ENCODE measurements at regions not wholly inside any gene's neighbourhood (a gene's known extent, or its start where the extent isn't known, plus 50 kb on each side); places are given as distances from the start of the nearest gene placed in this dataset.

DNA sequence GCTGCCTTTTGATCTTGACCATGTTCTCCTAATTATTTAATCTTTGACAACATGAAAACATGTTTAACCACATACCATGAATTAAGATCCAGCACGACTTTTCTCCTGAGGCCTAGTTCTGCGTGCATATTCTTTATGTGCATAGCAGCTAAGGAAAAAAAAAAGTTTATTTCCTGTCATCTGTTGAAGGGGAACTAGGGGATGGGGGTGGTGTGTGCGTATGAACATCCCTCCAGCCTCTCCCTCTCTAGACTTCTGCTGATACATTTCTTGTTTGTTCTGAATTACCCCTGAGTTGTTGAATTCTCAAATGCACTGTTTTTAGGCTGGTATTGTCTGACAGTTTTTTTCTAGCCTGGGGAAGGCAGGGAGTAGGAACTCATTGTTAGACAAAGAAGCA lies 543.3 kb downstream of the FGF9 start:
- TF ChIP-seq POLR2A (IDR thresholded peaks at IDR 0.05; ENCODE audit: low read length) (no peak), GATA1 (IDR thresholded peaks at IDR 0.05; ENCODE audit: low read depth, low read length) (no peak)
